H1 (cell line): ENCODE measurements at regions not wholly inside any gene's neighbourhood (a gene's known extent, or its start where the extent isn't known, plus 50 kb on each side); places are given as distances from the start of the nearest gene placed in this dataset.

Source experiments
- CTCF ChIA-PET: fragments of 300-600 bp; sonication (Branson Sonifier 250); formaldehyde crosslinking; loops from one replicate; lab custom pipeline; 2021; ENCODE audit not compliant: partially characterized antibody; lab: Charles Lee
- POLR2A ChIA-PET: fragments of 300-600 bp; sonication (Branson Sonifier 250); formaldehyde crosslinking; loops from one replicate; lab custom pipeline; 2021; ENCODE audit warnings: inconsistent platforms; ENCODE audit not compliant: partially characterized antibody; lab: Charles Lee
- DNase-seq, 2 experiments: peaks; one replicate each; pipeline versions ENCODE4 v3.0.0 to v3.0.0-alpha.2; 2010 to 2022; ENCODE audit warnings: low spot score in 2 of 2, low read depth in 1 of 2, mixed read lengths in 1 of 2
- FAIRE-seq: peaks from 2 replicates; lab custom pipeline; 2011; peaks lifted over from hg19 to GRCh38; lab: Jason Lieb, UNC
- H2AFZ ChIP-seq: 2 replicates; pipeline ENCODE4 v1.8.1; 2012; ENCODE audit warnings: low read length, inconsistent platforms
- H2AK5ac ChIP-seq: 2 replicates; pipeline ENCODE4 v1.6.1; 2013; ENCODE audit warnings: low read depth, low read length
- H2BK120ac ChIP-seq: replicated peaks from 2 replicates; pipeline ENCODE3; 2013; ENCODE audit warnings: low read depth, low read length, inconsistent platforms
- H2BK12ac ChIP-seq: 2 replicates; pipeline ENCODE4 v1.6.1; 2013; ENCODE audit warnings: low read depth, low read length
- H2BK15ac ChIP-seq: 2 replicates; pipeline ENCODE4 v1.6.1; 2013; ENCODE audit warnings: low read length
- H2BK20ac ChIP-seq: 2 replicates; pipeline ENCODE4 v1.6.1; 2013; ENCODE audit warnings: low read length
- H2BK5ac ChIP-seq: 2 replicates; pipeline ENCODE4 v1.6.1; 2013; ENCODE audit warnings: low read depth, low read length
- H3K14ac ChIP-seq: 2 replicates; pipeline ENCODE4 v1.6.1; 2013; ENCODE audit warnings: inconsistent platforms; ENCODE audit not compliant: insufficient read length
- H3K18ac ChIP-seq: 2 replicates; pipeline ENCODE4 v1.6.1; 2013; ENCODE audit warnings: low read length; ENCODE audit errors: extremely low read depth
- H3K23ac ChIP-seq: 2 replicates; pipeline ENCODE4 v1.6.1; 2013; ENCODE audit warnings: inconsistent platforms; ENCODE audit not compliant: insufficient read length
- H3K23me2 ChIP-seq: 2 replicates; pipeline ENCODE4 v1.6.1; 2013; ENCODE audit warnings: low read depth, low read length
- H3K27ac ChIP-seq: 2 replicates; pipeline ENCODE4 v1.6.1; 2011; ENCODE audit warnings: low read depth, low read length, inconsistent platforms
- H3K27me3 ChIP-seq, 4 experiments: replicated peaks in 1 of 4; 1 replicate in 1 of 4; 2 replicates in 3 of 4; pipeline versions ENCODE4 v1.6.1 to v1.8.1; 2011 to 2013; ENCODE audit warnings: low read length in 3 of 4, mild to moderate bottlenecking in 3 of 4, inconsistent platforms in 2 of 4, mixed read lengths in 2 of 4, moderate library complexity in 1 of 4; ENCODE audit not compliant: control insufficient read depth in 3 of 4, insufficient read depth in 3 of 4; ENCODE audit errors: extremely low read depth in 1 of 4
- H3K36me3 ChIP-seq, 4 experiments: 2 replicates each; pipeline versions ENCODE4 v1.6.1 to v1.8.1; 2011 to 2013; ENCODE audit warnings: mild to moderate bottlenecking in 4 of 4, low read length in 3 of 4, moderate library complexity in 2 of 4, control low read depth in 1 of 4, inconsistent platforms in 1 of 4; ENCODE audit not compliant: insufficient read depth in 4 of 4, control insufficient read depth in 2 of 4
- H3K4ac ChIP-seq: replicated peaks from 2 replicates; pipeline ENCODE3; 2013; ENCODE audit warnings: low read length, low read depth, mixed read lengths, inconsistent platforms; ENCODE audit not compliant: insufficient read length
- H3K4me1 ChIP-seq, 4 experiments: replicated peaks in 1 of 4; 1 replicate in 1 of 4; 2 replicates in 3 of 4; pipeline versions ENCODE4 v1.6.1 to v1.8.1; 2011 to 2013; ENCODE audit warnings: low read length in 3 of 4, inconsistent platforms in 2 of 4, mixed read lengths in 1 of 4; ENCODE audit not compliant: insufficient read depth in 4 of 4, control insufficient read depth in 3 of 4
- H3K4me2 ChIP-seq, 2 experiments: 2 replicates each; pipeline versions ENCODE4 v1.6.1 to v1.8.1; 2011 to 2013; ENCODE audit warnings: low read depth in 2 of 2, low read length in 2 of 2, control low read depth in 1 of 2, inconsistent platforms in 1 of 2, mild to moderate bottlenecking in 1 of 2; ENCODE audit not compliant: insufficient read depth in 1 of 2
- H3K4me3 ChIP-seq, 4 experiments: fragments of 200-600, 300-600 bp in 1 of 4; sonication (generic), shearing (Covaris generic), sonication (Bioruptor Twin) in 1 of 4; 2 replicates each; pipeline versions ENCODE4 v1.5.1 to v1.8.1; 2011 to 2016; ENCODE audit warnings: low read length in 4 of 4, low read depth in 3 of 4, control low read depth in 2 of 4, inconsistent platforms in 2 of 4, mild to moderate bottlenecking in 2 of 4, mixed read lengths in 1 of 4, moderate library complexity in 1 of 4; ENCODE audit not compliant: insufficient read depth in 2 of 4; ENCODE audit errors: extremely low read depth in 1 of 4
- H3K56ac ChIP-seq: replicated peaks from 2 replicates; pipeline ENCODE3; 2013; ENCODE audit warnings: low read depth, mild to moderate bottlenecking, mixed read lengths, low read length, inconsistent platforms; ENCODE audit not compliant: insufficient read length
- H3K79me1 ChIP-seq: 2 replicates; pipeline ENCODE4 v1.6.1; 2013; ENCODE audit warnings: low read depth, low read length, control low read depth
- H3K79me2 ChIP-seq, 2 experiments: 2 replicates each; pipeline versions ENCODE4 v1.6.1 to v1.8.1; 2012 to 2013; ENCODE audit warnings: low read length in 2 of 2, mild to moderate bottlenecking in 2 of 2, inconsistent platforms in 1 of 2; ENCODE audit not compliant: insufficient read depth in 2 of 2, control insufficient read depth in 1 of 2
- H3K9ac ChIP-seq, 4 experiments: replicated peaks in 1 of 4; 1 replicate in 1 of 4; 2 replicates in 3 of 4; pipeline versions ENCODE4 v1.6.1 to v1.8.1; 2011 to 2013; ENCODE audit warnings: low read depth in 3 of 4, low read length in 3 of 4, control low read depth in 2 of 4, mild to moderate bottlenecking in 2 of 4, moderate library complexity in 2 of 4, inconsistent platforms in 1 of 4; ENCODE audit errors: extremely low read depth in 1 of 4
- H3K9me3 ChIP-seq, 2 experiments: 2 replicates each; pipeline versions ENCODE4 v1.6.1 to v1.8.1; 2012 to 2013; ENCODE audit warnings: mild to moderate bottlenecking in 2 of 2, moderate library complexity in 2 of 2, control low read depth in 1 of 2, inconsistent platforms in 1 of 2, low read depth in 1 of 2, low read length in 1 of 2, mixed read lengths in 1 of 2; ENCODE audit not compliant: insufficient read depth in 2 of 2
- H4K20me1 ChIP-seq, 2 experiments: replicated peaks in 1 of 2; 2 replicates each; pipeline versions ENCODE3 to v1.8.1; 2011 to 2013; ENCODE audit warnings: inconsistent platforms in 2 of 2, low read length in 2 of 2, mild to moderate bottlenecking in 1 of 2; ENCODE audit not compliant: insufficient read depth in 2 of 2, control insufficient read depth in 1 of 2
- H4K5ac ChIP-seq: 2 replicates; pipeline ENCODE4 v1.6.1; 2013; ENCODE audit warnings: low read length, low read depth, mixed read lengths, inconsistent platforms; ENCODE audit not compliant: insufficient read length
- H4K8ac ChIP-seq: 2 replicates; pipeline ENCODE4 v1.8.0; 2013; ENCODE audit warnings: mild to moderate bottlenecking, moderate library complexity, low read length, inconsistent platforms; ENCODE audit not compliant: insufficient read depth; ENCODE audit errors: extremely low read depth
- H4K91ac ChIP-seq: replicated peaks from 2 replicates; pipeline ENCODE3; 2013; ENCODE audit warnings: low read length, mixed read lengths, inconsistent platforms; ENCODE audit not compliant: insufficient read length
- ATF2 ChIP-seq: IDR thresholded peaks from 2 replicates; pipeline ENCODE4 v1.6.1; 2012; ENCODE audit warnings: low read length, inconsistent platforms
- BCL11A ChIP-seq, 2 experiments: IDR thresholded peaks; one replicate each; pipeline ENCODE4 v1.6.1; 2011; ENCODE audit warnings: low read depth in 2 of 2, low read length in 2 of 2, mild to moderate bottlenecking in 2 of 2
- E2F6 ChIP-seq: IDR thresholded peaks from 2 replicates; pipeline ENCODE4 v1.6.1; 2012; ENCODE audit warnings: inconsistent platforms
- EP300 ChIP-seq, 2 experiments: IDR thresholded peaks; 1 replicate in 1 of 2; 2 replicates in 1 of 2; pipeline ENCODE4 v1.6.1; 2011 to 2012; ENCODE audit warnings: low read depth in 2 of 2, low read length in 2 of 2, mild to moderate bottlenecking in 2 of 2, borderline replicate concordance in 1 of 2, inconsistent platforms in 1 of 2, moderate library complexity in 1 of 2
- SAP30 ChIP-seq: fragments of 300-600 bp; sonication (generic); IDR thresholded peaks from 2 replicates; pipeline ENCODE4 v1.7.1; 2012; ENCODE audit warnings: low read length, moderate library complexity, mild to moderate bottlenecking, inconsistent platforms; ENCODE audit not compliant: insufficient read depth, insufficient replicate concordance
- SIN3A ChIP-seq, 2 experiments: IDR thresholded peaks in 1 of 2; conservative IDR thresholded peaks in 1 of 2; 2 replicates each; pipeline ENCODE4 v1.6.1; 2011 to 2012; ENCODE audit warnings: low read length in 2 of 2, improper control_type of control experiment in 1 of 2, low read depth in 1 of 2, mild to moderate bottlenecking in 1 of 2
- SIRT6 ChIP-seq: IDR thresholded peaks from one replicate; pipeline ENCODE4 v1.7.1; 2012; ENCODE audit warnings: low read length, inconsistent platforms
- SP1 ChIP-seq: IDR thresholded peaks from 2 replicates; pipeline ENCODE4 v1.6.1; 2011; ENCODE audit warnings: low read depth, low read length
- TAF7 ChIP-seq: optimal IDR thresholded peaks from 2 replicates; pipeline ENCODE3; 2011; ENCODE audit warnings: low read depth, mild to moderate bottlenecking, inconsistent platforms, low read length, moderate library complexity, borderline replicate concordance
- TEAD4 ChIP-seq: IDR thresholded peaks from 2 replicates; pipeline ENCODE4 v1.6.1; 2012; ENCODE audit warnings: low read depth, low read length, inconsistent platforms, mixed read lengths
- YY1 ChIP-seq: IDR thresholded peaks from 2 replicates; pipeline ENCODE4 v1.6.1; 2011; ENCODE audit warnings: low read depth, mild to moderate bottlenecking, low read length
- WGBS, 2 experiments: shearing (Covaris generic) in 1 of 2; methylation state at CpG; one replicate each; pipeline versions ENCODE4 v1.1.6 to v1.1.7; 2013 to 2015; ENCODE audit warnings: low lambda C conversion rate in 2 of 2, mixed read lengths in 2 of 2, inconsistent platforms in 1 of 2, low coverage in 1 of 2, missing lambda C conversion rate in 1 of 2; ENCODE audit not compliant: insufficient replicate concordance in 2 of 2, insufficient coverage in 1 of 2, insufficient read length in 1 of 2; ENCODE audit errors: extremely low coverage in 1 of 2, missing lambda C conversion rate in 1 of 2; 5-methylcytosine and 5-hydroxymethylcytosine counted together

GRCh38 chr12:90173499-90174197, 465.0 kb upstream of the ATP2B1 start:
- H2AFZ ChIP-seq = no peak overlapping the region; the same call in 1 of the 2 replicates
- no peak for FAIRE-seq
- TF ChIP-seq SIN3A (conservative IDR thresholded peaks at IDR 0.05 in 1 of 2, IDR thresholded peaks at IDR 0.05 in 1 of 2; ENCODE audit: low read depth in 1 of 2, low read length in 2 of 2) = no peak
- no peak for TF ChIP-seq E2F6
- no peak for TF ChIP-seq SAP30
- TF ChIP-seq EP300 (IDR thresholded peaks at IDR 0.05; ENCODE audit: borderline replicate concordance in 1 of 2, low read depth in 2 of 2, low read length in 2 of 2) = no peak
- no peak for TF ChIP-seq ATF2
- no peak for TF ChIP-seq TEAD4
- TF ChIP-seq SIRT6 = no peak
- no peak for TF ChIP-seq SP1
- TF ChIP-seq BCL11A (IDR thresholded peaks at IDR 0.05; ENCODE audit: low read depth in 2 of 2, low read length in 2 of 2) = no peak
- no peak for TF ChIP-seq YY1
- no peak for TF ChIP-seq TAF7

More at GRCh38 chr12:90173499-90174197, 465.0 kb upstream of the ATP2B1 start:
- Histone ChIP-seq H3K23me2 (no peaks in the 10 kb centered on the region), H2BK120ac (no peak overlapping the region), H3K79me1 (no peaks in the 10 kb centered on the region), H3K9me3 (no peaks in the 10 kb centered on the region), H3K79me2 (no peaks in the 10 kb centered on the region), H3K4me2 (no peak overlapping the region), H4K91ac (no peak overlapping the region), H3K4ac (no peak overlapping the region), H3K14ac (no peak overlapping the region), H4K5ac (no peak overlapping the region), H3K4me3 (no peak overlapping the region), H3K27ac (no peak overlapping the region), H4K8ac (no peak overlapping the region), H3K27me3 (no peaks in the 10 kb centered on the region), H2BK15ac (no peak overlapping the region), H3K18ac (no peak overlapping the region), H2BK12ac (no peak overlapping the region), H2BK20ac (no peak overlapping the region), H2BK5ac (no peak overlapping the region), H3K9ac (no peak overlapping the region), H3K23ac (no peak overlapping the region), H2AK5ac (no peak overlapping the region), H3K36me3 (no peaks in the 10 kb centered on the region), H3K56ac (no peak overlapping the region), H3K4me1 (no peaks in the 10 kb centered on the region), H4K20me1 (no peaks in the 10 kb centered on the region)
- 95% methylated on average over 2 of the region's 2 CpGs; no CpG with 5 or more reads in 1 of the 2 experiments for WGBS, 2 experiments
- CTCF ChIA-PET = interaction anchor here (1.0 kb wide), 1 partner anchor 24 kb away, joined by 3 read pairs; no protein-coding TSS in a partner anchor
- no peak for DNase-seq
- POLR2A ChIA-PET = no interaction called here
